WTC11 (cell line): ENCODE measurements at regions not wholly inside any gene's neighbourhood (a gene's known extent, or its start where the extent isn't known, plus 50 kb on each side); places are given as distances from the start of the nearest gene placed in this dataset.

Experiments
- ATAC-seq: fragments of 200-7000 bp; cut with Tn5 transposase; 2 replicates; pipeline ENCODE4 v1.10.0; 2021; ENCODE audit warnings: mild to moderate bottlenecking, moderate library complexity
- CTCF ChIA-PET: fragments of 300-600 bp; sonication (Branson Sonifier 250); formaldehyde crosslinking; loops from one replicate; lab custom pipeline; 2021; ENCODE audit warnings: antibody characterized with exemption; lab: Charles Lee
- POLR2A ChIA-PET: fragments of 350-600 bp; sonication (Branson Sonifier 250); formaldehyde crosslinking; loops from one replicate; lab custom pipeline; 2021; ENCODE audit warnings: antibody characterized with exemption; lab: Charles Lee
- DNase-seq: peaks from one replicate; pipeline ENCODE4 v3.0.0; 2021; ENCODE audit warnings: low spot score
- H3K27ac Mint-ChIP-seq: 2 replicates; pipeline ENCODE4 v1.8.0; 2021; ENCODE audit warnings: mixed read lengths
- H3K27me3 Mint-ChIP-seq: 2 replicates; pipeline ENCODE4 v1.8.0; 2021; ENCODE audit warnings: low read depth, mild to moderate bottlenecking, moderate library complexity, mixed read lengths
- H3K36me3 Mint-ChIP-seq: 2 replicates; pipeline ENCODE4 v1.8.0; 2021; ENCODE audit warnings: mixed read lengths
- H3K4me1 Mint-ChIP-seq: 2 replicates; pipeline ENCODE4 v1.8.0; 2022; ENCODE audit warnings: mixed read lengths
- H3K4me3 Mint-ChIP-seq: 2 replicates; pipeline ENCODE4 v1.8.0; 2021; ENCODE audit warnings: mild to moderate bottlenecking, moderate library complexity, mixed read lengths
- H3K9me3 Mint-ChIP-seq: 2 replicates; pipeline ENCODE4 v1.8.0; 2021; ENCODE audit warnings: mixed read lengths
- ATF1 ChIP-seq: sonication (generic); formaldehyde crosslinking; IDR thresholded peaks from 2 replicates; pipeline ENCODE4 v1.8.1; 2023; ENCODE audit warnings: mild to moderate bottlenecking, moderate library complexity, missing genetic modification reagents
- CREB1 ChIP-seq: sonication (generic); formaldehyde crosslinking; IDR thresholded peaks from 2 replicates; pipeline ENCODE4 v1.8.0; 2023; ENCODE audit warnings: mild to moderate bottlenecking, missing genetic modification reagents
- ELF4 ChIP-seq: sonication (generic); formaldehyde crosslinking; IDR thresholded peaks from 2 replicates; pipeline ENCODE4 v1.8.1; 2022; ENCODE audit warnings: low read depth, mild to moderate bottlenecking, moderate library complexity, missing genetic modification reagents
- EMX1 ChIP-seq: fragments of 250-450 bp; sonication (Bioruptor Pico); IDR thresholded peaks from 2 replicates; pipeline ENCODE4 v1.8.0; 2021; ENCODE audit warnings: mild to moderate bottlenecking
- GRHL2 ChIP-seq: fragments of 250-450 bp; sonication (Bioruptor Pico); IDR thresholded peaks from 2 replicates; pipeline ENCODE4 v1.8.0; 2022; ENCODE audit warnings: mild to moderate bottlenecking, moderate library complexity; ENCODE audit not compliant: insufficient replicate concordance, severe bottlenecking
- MYBL2 ChIP-seq: sonication (generic); formaldehyde crosslinking; IDR thresholded peaks from 2 replicates; pipeline ENCODE4 v1.8.1; 2023; ENCODE audit warnings: mild to moderate bottlenecking, moderate library complexity, missing genetic modification reagents
- NFE2L1 ChIP-seq: sonication (generic); formaldehyde crosslinking; IDR thresholded peaks from 2 replicates; pipeline ENCODE4 v1.8.1; 2023; ENCODE audit warnings: missing genetic modification reagents
- NFYB ChIP-seq: sonication (generic); formaldehyde crosslinking; conservative IDR thresholded peaks from 2 replicates; pipeline ENCODE4 v1.8.0; 2022; ENCODE audit warnings: low read depth, missing genetic modification reagents
- RORB ChIP-seq: fragments of 250-450 bp; sonication (Bioruptor Pico); IDR thresholded peaks from 2 replicates; pipeline ENCODE4 v1.9.0; 2021; ENCODE audit warnings: mild to moderate bottlenecking
- TCF7 ChIP-seq: sonication (generic); formaldehyde crosslinking; IDR thresholded peaks from 2 replicates; pipeline ENCODE4 v1.8.0; 2022; ENCODE audit warnings: mild to moderate bottlenecking, low read depth, missing genetic modification reagents, moderate library complexity
- TEAD4 ChIP-seq: sonication (generic); formaldehyde crosslinking; IDR thresholded peaks from 2 replicates; pipeline ENCODE4 v1.8.0; 2022; ENCODE audit warnings: mild to moderate bottlenecking, missing genetic modification reagents
- ZBTB21 ChIP-seq: sonication (generic); formaldehyde crosslinking; IDR thresholded peaks from 2 replicates; pipeline ENCODE4 v1.8.1; 2023; ENCODE audit warnings: mild to moderate bottlenecking, missing genetic modification reagents, borderline replicate concordance
- ZNF121 ChIP-seq: sonication (generic); formaldehyde crosslinking; IDR thresholded peaks from 2 replicates; pipeline ENCODE4 v1.8.0; 2023; ENCODE audit warnings: missing genetic modification reagents
- ZNF219 ChIP-seq: sonication (generic); formaldehyde crosslinking; IDR thresholded peaks from 2 replicates; pipeline ENCODE4 v1.8.0; 2023; ENCODE audit warnings: missing genetic modification reagents, mild to moderate bottlenecking, borderline replicate concordance
- ZNF396 ChIP-seq: fragments of 250-450 bp; sonication (Bioruptor Pico); IDR thresholded peaks from 2 replicates; pipeline ENCODE4 v1.8.0; 2021; ENCODE audit warnings: mild to moderate bottlenecking, moderate library complexity, borderline replicate concordance
- ZNF416 ChIP-seq: fragments of 250-450 bp; sonication (Bioruptor Pico); IDR thresholded peaks from 2 replicates; pipeline ENCODE4 v1.9.0; 2021; ENCODE audit warnings: mild to moderate bottlenecking, inconsistent platforms
- TF ChIP-seq, protein P1 (sequence below): sonication (generic); formaldehyde crosslinking; IDR thresholded peaks from 2 replicates; pipeline ENCODE4 v1.8.1; 2022; ENCODE audit warnings: missing genetic modification reagents, borderline replicate concordance
- TF ChIP-seq, protein P2 (sequence below): fragments of 250-450 bp; sonication (Bioruptor Pico); IDR thresholded peaks from 2 replicates; pipeline ENCODE4 v2.1.2; 2022; ENCODE audit warnings: mild to moderate bottlenecking, moderate library complexity
- TF ChIP-seq, protein P3 (sequence below): sonication (generic); formaldehyde crosslinking; IDR thresholded peaks from 2 replicates; pipeline ENCODE4 v1.8.0; 2022; ENCODE audit warnings: mild to moderate bottlenecking, missing genetic modification reagents
- TF ChIP-seq, protein P4 (sequence below): sonication (generic); formaldehyde crosslinking; IDR thresholded peaks from 2 replicates; pipeline ENCODE4 v1.8.1; 2023; ENCODE audit warnings: mild to moderate bottlenecking, moderate library complexity, missing genetic modification reagents
- TF ChIP-seq, protein P5 (sequence below): sonication (generic); formaldehyde crosslinking; IDR thresholded peaks from 2 replicates; pipeline ENCODE4 v1.8.1; 2023; ENCODE audit warnings: mild to moderate bottlenecking, missing genetic modification reagents, moderate library complexity
- TF ChIP-seq, protein P6 (sequence below): fragments of 250-450 bp; sonication (Bioruptor Pico); IDR thresholded peaks from 2 replicates; pipeline ENCODE4 v1.9.0; 2021; ENCODE audit warnings: mild to moderate bottlenecking, borderline replicate concordance

DNA sequence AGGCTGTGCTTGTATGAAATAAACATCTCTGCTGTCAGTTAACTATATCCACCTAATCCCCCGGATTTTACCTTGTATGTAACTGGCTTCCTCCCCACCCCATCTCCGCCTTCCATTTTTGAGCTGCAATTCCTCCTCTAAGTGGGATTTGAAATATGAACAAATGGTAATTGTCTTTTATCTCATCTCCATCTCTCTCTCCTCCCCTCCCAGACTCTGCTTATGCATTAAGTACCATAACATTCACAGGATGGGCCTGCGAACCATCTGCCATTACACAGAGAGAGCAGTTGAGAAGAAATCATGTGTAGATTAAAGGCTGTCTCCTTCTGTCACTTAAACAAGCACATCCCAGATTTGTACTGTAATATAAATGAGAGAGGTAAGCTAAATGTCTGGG is 1169.9 kb downstream of the TYW1 start:
- no peaks in the 10 kb centered on the region; the same call in 1 of the 2 replicates for H3K27me3 Mint-ChIP-seq
- no peaks in the 10 kb centered on the region for H3K4me1 Mint-ChIP-seq
- no peak for ATAC-seq
- POLR2A ChIA-PET, result no interaction called here
- peaks cover 17% of the 10 kb centered on the region for H3K36me3 Mint-ChIP-seq
- no peak overlapping the region for H3K4me3 Mint-ChIP-seq
- no peak for TF ChIP-seq ZNF396
- TF ChIP-seq, protein P1, sequence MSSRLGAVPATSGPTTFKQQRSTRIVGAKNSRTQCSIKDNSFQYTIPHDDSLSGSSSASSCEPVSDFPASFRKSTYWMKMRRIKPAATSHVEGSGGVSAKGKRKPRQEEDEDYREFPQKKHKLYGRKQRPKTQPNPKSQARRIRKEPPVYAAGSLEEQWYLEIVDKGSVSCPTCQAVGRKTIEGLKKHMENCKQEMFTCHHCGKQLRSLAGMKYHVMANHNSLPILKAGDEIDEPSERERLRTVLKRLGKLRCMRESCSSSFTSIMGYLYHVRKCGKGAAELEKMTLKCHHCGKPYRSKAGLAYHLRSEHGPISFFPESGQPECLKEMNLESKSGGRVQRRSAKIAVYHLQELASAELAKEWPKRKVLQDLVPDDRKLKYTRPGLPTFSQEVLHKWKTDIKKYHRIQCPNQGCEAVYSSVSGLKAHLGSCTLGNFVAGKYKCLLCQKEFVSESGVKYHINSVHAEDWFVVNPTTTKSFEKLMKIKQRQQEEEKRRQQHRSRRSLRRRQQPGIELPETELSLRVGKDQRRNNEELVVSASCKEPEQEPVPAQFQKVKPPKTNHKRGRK (CRISPR knock-in tag), result no peak
- no peak for TF ChIP-seq RORB (CRISPR knock-in tag)
- no peak for TF ChIP-seq TCF7
- CTCF ChIA-PET, result no interaction called here
- H3K27ac Mint-ChIP-seq, result no peak overlapping the region
- peaks cover 38% of the 10 kb centered on the region for H3K9me3 Mint-ChIP-seq
- no peak for DNase-seq

DNA sequence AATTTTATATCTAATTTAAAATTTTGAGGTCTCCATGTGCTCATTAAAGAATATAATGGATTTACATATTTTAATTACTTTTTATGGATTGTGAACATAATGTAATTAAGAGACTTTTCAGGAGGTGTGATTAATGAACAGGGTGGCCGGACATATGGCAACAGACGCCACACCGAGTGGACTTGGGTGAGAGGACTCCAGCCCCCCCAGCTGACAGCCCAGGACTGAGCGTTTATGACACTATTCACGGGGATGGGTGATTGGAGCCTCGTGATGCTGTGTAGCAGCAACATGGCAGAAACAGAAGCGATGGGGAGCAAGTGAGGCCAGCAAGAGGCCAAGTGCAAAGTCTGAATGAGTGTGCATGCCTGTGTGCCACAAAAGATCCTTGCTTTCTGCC is 1176.9 kb downstream of the TYW1 start:
- no peaks in the 10 kb centered on the region; the same call in 1 of the 2 replicates for H3K27me3 Mint-ChIP-seq
- CTCF ChIA-PET, result interaction anchor here (0.6 kb wide), 1 partner anchor 429 kb away, joined by 4 read pairs; no protein-coding TSS in a partner anchor
- peaks cover 6% of the 10 kb centered on the region for H3K4me1 Mint-ChIP-seq
- H3K9me3 Mint-ChIP-seq, result peaks cover 12% of the 10 kb centered on the region
- ATAC-seq (no peak), DNase-seq (no peak)
- no peak for TF ChIP-seq ZNF416
- TF ChIP-seq, protein P2, sequence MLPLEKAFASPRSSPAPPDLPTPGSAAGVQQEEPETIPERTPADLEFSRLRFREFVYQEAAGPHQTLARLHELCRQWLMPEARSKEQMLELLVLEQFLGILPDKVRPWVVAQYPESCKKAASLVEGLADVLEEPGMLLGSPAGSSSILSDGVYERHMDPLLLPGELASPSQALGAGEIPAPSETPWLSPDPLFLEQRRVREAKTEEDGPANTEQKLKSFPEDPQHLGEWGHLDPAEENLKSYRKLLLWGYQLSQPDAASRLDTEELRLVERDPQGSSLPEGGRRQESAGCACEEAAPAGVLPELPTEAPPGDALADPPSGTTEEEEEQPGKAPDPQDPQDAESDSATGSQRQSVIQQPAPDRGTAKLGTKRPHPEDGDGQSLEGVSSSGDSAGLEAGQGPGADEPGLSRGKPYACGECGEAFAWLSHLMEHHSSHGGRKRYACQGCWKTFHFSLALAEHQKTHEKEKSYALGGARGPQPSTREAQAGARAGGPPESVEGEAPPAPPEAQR (CRISPR knock-in tag), result no peak
- no peak for TF ChIP-seq ELF4
- TF ChIP-seq ZBTB21, result no peak
- TF ChIP-seq, protein P3, sequence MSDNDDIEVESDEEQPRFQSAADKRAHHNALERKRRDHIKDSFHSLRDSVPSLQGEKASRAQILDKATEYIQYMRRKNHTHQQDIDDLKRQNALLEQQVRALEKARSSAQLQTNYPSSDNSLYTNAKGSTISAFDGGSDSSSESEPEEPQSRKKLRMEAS (CRISPR knock-in tag), result no peak
- TF ChIP-seq, protein P4, sequence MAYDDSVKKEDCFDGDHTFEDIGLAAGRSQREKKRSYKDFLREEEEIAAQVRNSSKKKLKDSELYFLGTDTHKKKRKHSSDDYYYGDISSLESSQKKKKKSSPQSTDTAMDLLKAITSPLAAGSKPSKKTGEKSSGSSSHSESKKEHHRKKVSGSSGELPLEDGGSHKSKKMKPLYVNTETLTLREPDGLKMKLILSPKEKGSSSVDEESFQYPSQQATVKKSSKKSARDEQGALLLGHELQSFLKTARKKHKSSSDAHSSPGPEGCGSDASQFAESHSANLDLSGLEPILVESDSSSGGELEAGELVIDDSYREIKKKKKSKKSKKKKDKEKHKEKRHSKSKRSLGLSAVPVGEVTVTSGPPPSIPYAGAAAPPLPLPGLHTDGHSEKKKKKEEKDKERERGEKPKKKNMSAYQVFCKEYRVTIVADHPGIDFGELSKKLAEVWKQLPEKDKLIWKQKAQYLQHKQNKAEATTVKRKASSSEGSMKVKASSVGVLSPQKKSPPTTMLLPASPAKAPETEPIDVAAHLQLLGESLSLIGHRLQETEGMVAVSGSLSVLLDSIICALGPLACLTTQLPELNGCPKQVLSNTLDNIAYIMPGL (CRISPR knock-in tag), result no peak
- TF ChIP-seq ZNF219 (CRISPR knock-in tag), result no peak
- TF ChIP-seq ATF1, result no peak
- no peak for TF ChIP-seq MYBL2 (CRISPR knock-in tag)
- no peak for TF ChIP-seq ZNF121
- TF ChIP-seq, protein P5, sequence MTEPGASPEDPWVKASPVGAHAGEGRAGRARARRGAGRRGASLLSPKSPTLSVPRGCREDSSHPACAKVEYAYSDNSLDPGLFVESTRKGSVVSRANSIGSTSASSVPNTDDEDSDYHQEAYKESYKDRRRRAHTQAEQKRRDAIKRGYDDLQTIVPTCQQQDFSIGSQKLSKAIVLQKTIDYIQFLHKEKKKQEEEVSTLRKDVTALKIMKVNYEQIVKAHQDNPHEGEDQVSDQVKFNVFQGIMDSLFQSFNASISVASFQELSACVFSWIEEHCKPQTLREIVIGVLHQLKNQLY, result no peak
- TF ChIP-seq NFE2L1 (CRISPR knock-in tag), result no peak
- TF ChIP-seq CREB1 (CRISPR knock-in tag), result no peak
- TF ChIP-seq GRHL2, result no peak
- no peak for TF ChIP-seq EMX1
- TF ChIP-seq, protein P6, sequence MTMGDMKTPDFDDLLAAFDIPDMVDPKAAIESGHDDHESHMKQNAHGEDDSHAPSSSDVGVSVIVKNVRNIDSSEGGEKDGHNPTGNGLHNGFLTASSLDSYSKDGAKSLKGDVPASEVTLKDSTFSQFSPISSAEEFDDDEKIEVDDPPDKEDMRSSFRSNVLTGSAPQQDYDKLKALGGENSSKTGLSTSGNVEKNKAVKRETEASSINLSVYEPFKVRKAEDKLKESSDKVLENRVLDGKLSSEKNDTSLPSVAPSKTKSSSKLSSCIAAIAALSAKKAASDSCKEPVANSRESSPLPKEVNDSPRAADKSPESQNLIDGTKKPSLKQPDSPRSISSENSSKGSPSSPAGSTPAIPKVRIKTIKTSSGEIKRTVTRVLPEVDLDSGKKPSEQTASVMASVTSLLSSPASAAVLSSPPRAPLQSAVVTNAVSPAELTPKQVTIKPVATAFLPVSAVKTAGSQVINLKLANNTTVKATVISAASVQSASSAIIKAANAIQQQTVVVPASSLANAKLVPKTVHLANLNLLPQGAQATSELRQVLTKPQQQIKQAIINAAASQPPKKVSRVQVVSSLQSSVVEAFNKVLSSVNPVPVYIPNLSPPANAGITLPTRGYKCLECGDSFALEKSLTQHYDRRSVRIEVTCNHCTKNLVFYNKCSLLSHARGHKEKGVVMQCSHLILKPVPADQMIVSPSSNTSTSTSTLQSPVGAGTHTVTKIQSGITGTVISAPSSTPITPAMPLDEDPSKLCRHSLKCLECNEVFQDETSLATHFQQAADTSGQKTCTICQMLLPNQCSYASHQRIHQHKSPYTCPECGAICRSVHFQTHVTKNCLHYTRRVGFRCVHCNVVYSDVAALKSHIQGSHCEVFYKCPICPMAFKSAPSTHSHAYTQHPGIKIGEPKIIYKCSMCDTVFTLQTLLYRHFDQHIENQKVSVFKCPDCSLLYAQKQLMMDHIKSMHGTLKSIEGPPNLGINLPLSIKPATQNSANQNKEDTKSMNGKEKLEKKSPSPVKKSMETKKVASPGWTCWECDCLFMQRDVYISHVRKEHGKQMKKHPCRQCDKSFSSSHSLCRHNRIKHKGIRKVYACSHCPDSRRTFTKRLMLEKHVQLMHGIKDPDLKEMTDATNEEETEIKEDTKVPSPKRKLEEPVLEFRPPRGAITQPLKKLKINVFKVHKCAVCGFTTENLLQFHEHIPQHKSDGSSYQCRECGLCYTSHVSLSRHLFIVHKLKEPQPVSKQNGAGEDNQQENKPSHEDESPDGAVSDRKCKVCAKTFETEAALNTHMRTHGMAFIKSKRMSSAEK (CRISPR knock-in tag), result no peak
- no peak for TF ChIP-seq NFYB (CRISPR knock-in tag)
- no peak for TF ChIP-seq TEAD4
- POLR2A ChIA-PET, result interaction anchor here (0.7 kb wide), 1 partner anchor 289 kb away, joined by 5 read pairs; no protein-coding TSS in a partner anchor
- H3K4me3 Mint-ChIP-seq, result no peak overlapping the region
- H3K27ac Mint-ChIP-seq, result no peak overlapping the region
- peaks cover 5% of the 10 kb centered on the region for H3K36me3 Mint-ChIP-seq
